ENCODE measurements at regions not wholly inside any gene's neighbourhood (a gene's known extent, or its start where the extent isn't known, plus 50 kb on each side); places are given as distances from the start of the nearest gene placed in this dataset.

DNA sequence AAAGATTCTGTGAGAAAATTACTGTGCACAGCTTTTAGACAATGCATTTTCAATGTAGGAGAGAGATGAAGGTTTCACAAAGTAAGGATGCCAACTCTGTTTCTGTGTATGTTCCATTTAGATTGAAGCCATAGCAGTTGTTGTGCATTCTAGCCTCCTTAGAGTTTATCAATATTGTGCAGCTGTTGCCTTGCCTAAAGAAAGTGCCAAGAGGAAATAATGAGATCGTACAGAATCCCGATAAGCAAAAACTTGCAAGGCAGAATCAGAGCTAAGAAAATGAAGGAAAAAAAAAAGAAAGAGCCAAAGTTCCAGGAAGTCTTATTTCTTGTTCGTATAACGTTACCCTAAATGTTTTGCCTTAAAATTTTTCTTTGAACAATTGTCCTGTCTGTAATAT lies 965.0 kb downstream of the DCDC2C start:
- no peak for TF ChIP-seq POLR2A (IDR thresholded peaks at IDR 0.05; ENCODE audit: borderline replicate concordance, extremely low read depth, insufficient read depth, insufficient read length)
- TF ChIP-seq POLR2AphosphoS5 (IDR thresholded peaks at IDR 0.05; ENCODE audit: low read depth, low read length), result no peak
- no peak for TF ChIP-seq EZH2 (IDR thresholded peaks at IDR 0.05)
- no peak for TF ChIP-seq ELF1 (IDR thresholded peaks at IDR 0.05; ENCODE audit: borderline replicate concordance, low read depth)
- TF ChIP-seq, protein P1, sequence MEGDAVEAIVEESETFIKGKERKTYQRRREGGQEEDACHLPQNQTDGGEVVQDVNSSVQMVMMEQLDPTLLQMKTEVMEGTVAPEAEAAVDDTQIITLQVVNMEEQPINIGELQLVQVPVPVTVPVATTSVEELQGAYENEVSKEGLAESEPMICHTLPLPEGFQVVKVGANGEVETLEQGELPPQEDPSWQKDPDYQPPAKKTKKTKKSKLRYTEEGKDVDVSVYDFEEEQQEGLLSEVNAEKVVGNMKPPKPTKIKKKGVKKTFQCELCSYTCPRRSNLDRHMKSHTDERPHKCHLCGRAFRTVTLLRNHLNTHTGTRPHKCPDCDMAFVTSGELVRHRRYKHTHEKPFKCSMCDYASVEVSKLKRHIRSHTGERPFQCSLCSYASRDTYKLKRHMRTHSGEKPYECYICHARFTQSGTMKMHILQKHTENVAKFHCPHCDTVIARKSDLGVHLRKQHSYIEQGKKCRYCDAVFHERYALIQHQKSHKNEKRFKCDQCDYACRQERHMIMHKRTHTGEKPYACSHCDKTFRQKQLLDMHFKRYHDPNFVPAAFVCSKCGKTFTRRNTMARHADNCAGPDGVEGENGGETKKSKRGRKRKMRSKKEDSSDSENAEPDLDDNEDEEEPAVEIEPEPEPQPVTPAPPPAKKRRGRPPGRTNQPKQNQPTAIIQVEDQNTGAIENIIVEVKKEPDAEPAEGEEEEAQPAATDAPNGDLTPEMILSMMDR (IDR thresholded peaks at IDR 0.05 in 2 of 3, conservative IDR thresholded peaks at IDR 0.05 in 1 of 3; ENCODE audit: borderline replicate concordance in 1 of 3, insufficient read depth in 1 of 3, low read depth in 2 of 3, low read length in 2 of 3), result no peak
- no peak for TF ChIP-seq SIN3A (IDR thresholded peaks at IDR 0.05; ENCODE audit: low read depth)
- no peak for TF ChIP-seq CEBPB (IDR thresholded peaks at IDR 0.05; ENCODE audit: low read depth)
- no peak for TF ChIP-seq EZH2phosphoT487 (IDR thresholded peaks at IDR 0.05; ENCODE audit: borderline replicate concordance)
- TF ChIP-seq, protein P2, sequence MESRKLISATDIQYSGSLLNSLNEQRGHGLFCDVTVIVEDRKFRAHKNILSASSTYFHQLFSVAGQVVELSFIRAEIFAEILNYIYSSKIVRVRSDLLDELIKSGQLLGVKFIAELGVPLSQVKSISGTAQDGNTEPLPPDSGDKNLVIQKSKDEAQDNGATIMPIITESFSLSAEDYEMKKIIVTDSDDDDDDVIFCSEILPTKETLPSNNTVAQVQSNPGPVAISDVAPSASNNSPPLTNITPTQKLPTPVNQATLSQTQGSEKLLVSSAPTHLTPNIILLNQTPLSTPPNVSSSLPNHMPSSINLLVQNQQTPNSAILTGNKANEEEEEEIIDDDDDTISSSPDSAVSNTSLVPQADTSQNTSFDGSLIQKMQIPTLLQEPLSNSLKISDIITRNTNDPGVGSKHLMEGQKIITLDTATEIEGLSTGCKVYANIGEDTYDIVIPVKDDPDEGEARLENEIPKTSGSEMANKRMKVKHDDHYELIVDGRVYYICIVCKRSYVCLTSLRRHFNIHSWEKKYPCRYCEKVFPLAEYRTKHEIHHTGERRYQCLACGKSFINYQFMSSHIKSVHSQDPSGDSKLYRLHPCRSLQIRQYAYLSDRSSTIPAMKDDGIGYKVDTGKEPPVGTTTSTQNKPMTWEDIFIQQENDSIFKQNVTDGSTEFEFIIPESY (IDR thresholded peaks at IDR 0.05; ENCODE audit: extremely low read depth, insufficient replicate concordance, low read length), result no peak
- TF ChIP-seq, protein P3, sequence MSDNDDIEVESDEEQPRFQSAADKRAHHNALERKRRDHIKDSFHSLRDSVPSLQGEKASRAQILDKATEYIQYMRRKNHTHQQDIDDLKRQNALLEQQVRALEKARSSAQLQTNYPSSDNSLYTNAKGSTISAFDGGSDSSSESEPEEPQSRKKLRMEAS (IDR thresholded peaks at IDR 0.05), result no peak
